ENCODE measurements at regions not wholly inside any gene's neighbourhood (a gene's known extent, or its start where the extent isn't known, plus 50 kb on each side); places are given as distances from the start of the nearest gene placed in this dataset.

DNA sequence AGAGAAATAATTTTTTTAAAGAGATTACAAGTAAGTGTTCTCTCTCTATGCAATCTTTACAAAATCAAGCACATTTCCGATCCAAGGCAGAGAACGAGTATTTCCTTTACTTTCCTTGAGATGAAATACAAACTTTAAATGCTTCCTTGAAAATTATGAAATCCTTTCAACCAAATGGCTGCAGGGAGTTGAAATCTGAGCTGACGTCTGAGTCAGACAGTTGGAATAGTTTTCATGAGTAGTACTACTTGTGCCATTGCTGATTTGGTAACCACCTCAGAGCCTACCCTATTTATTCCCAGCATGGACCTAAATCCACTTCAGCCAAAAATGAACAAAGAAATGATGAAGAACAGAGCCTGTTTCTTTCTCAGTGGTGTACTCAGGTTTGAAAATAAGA lies 183.6 kb downstream of the GIPC2 start:
- intact Hi-C loops (cut with DNase I; ENCODE audit: low total_unique reads) = no loop called here
- no peaks in the 10 kb centered on the region for H3K27me3 ChIP-seq
- H3K27ac ChIP-seq = no peak overlapping the region
- TF ChIP-seq, protein P1, sequence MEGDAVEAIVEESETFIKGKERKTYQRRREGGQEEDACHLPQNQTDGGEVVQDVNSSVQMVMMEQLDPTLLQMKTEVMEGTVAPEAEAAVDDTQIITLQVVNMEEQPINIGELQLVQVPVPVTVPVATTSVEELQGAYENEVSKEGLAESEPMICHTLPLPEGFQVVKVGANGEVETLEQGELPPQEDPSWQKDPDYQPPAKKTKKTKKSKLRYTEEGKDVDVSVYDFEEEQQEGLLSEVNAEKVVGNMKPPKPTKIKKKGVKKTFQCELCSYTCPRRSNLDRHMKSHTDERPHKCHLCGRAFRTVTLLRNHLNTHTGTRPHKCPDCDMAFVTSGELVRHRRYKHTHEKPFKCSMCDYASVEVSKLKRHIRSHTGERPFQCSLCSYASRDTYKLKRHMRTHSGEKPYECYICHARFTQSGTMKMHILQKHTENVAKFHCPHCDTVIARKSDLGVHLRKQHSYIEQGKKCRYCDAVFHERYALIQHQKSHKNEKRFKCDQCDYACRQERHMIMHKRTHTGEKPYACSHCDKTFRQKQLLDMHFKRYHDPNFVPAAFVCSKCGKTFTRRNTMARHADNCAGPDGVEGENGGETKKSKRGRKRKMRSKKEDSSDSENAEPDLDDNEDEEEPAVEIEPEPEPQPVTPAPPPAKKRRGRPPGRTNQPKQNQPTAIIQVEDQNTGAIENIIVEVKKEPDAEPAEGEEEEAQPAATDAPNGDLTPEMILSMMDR (IDR thresholded peaks at IDR 0.05) = no peak
- DNase-seq = peak in 1 of 2 donors; percentile 32
- no peak overlapping the region for H3K4me3 ChIP-seq
- no peaks in the 10 kb centered on the region for H3K36me3 ChIP-seq
- no peaks in the 10 kb centered on the region for H3K9me3 ChIP-seq
- H3K4me1 ChIP-seq = no peaks in the 10 kb centered on the region

DNA sequence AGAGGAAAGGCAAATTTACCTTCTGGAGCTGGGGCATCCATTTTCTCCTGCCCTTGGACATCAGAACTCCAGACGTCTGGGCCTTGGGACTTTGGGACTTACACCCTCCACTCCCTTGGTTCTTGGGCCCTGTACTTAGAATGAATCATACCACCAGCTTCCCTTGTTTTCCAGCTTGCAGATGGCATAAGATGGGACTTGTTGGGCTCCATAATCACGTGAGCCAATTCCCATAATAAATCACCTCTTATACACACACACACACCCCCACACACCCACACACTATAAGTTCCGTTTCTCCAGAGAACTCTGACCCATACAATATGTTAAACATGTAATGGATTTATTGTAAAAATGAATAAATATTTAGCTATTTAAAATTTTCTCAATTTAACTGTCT lies 185.7 kb downstream of the GIPC2 start:
- TF ChIP-seq, protein P1 (IDR thresholded peaks at IDR 0.05) = no peak
- no peak overlapping the region for H3K27ac ChIP-seq
- H3K4me3 ChIP-seq = no peak overlapping the region
- H3K27me3 ChIP-seq = no peaks in the 10 kb centered on the region
- no peaks in the 10 kb centered on the region for H3K9me3 ChIP-seq
- DNase-seq = no peak
- no peaks in the 10 kb centered on the region for H3K36me3 ChIP-seq
- intact Hi-C loops (cut with DNase I; ENCODE audit: low total_unique reads) = no loop called here
- H3K4me1 ChIP-seq = no peaks in the 10 kb centered on the region

DNA sequence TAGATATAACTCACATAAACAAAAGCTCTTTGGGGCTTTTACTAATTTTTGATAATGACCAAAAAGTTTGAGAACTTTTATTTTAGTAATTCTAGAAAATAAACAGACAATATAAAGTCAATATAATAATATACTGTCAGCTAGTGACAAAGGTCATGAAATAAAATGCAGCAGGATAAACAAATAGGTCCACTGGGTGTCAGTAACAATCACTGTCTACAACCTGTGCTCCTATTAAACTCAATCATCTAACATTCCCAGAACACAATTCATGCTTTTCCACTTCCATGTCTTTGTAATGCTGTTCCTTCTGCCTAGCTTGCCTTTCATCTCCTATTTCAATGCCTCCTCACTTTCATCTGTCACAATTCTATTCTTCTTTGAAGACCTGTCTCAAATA lies 186.1 kb downstream of the GIPC2 start:
- no peaks in the 10 kb centered on the region for H3K27me3 ChIP-seq
- TF ChIP-seq, protein P1 (IDR thresholded peaks at IDR 0.05) = no peak
- H3K4me3 ChIP-seq = no peak overlapping the region
- no peak overlapping the region for H3K27ac ChIP-seq
- no peaks in the 10 kb centered on the region for H3K36me3 ChIP-seq
- intact Hi-C loops (cut with DNase I; ENCODE audit: low total_unique reads) = no loop called here
- no peak for DNase-seq
- no peaks in the 10 kb centered on the region for H3K9me3 ChIP-seq
- H3K4me1 ChIP-seq = no peaks in the 10 kb centered on the region

DNA sequence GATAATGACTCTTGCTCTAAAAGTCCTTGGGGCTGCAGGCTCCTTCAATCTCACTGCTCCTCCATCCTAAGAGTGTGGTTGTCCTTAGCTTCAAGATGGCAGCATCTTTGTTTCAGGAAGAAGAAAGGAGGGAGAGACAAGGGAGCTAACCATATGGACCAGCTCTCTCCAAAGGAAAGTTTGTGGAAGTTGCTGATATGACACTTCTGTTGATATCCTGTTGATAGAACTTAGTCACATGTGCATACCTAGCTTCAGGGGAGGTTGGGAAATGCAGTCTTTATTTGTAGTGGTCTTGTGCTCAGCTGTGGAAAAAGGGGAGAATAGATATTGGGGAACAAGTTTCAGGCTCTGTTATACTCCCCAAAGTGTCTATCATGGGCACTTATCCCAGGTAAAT lies 186.9 kb downstream of the GIPC2 start:
- Histone ChIP-seq H3K9me3 (no peaks in the 10 kb centered on the region), H3K27ac (no peak overlapping the region), H3K36me3 (no peaks in the 10 kb centered on the region), H3K4me3 (no peak overlapping the region), H3K4me1 (no peaks in the 10 kb centered on the region), H3K27me3 (no peaks in the 10 kb centered on the region)
- intact Hi-C loops (cut with DNase I; ENCODE audit: low total_unique reads) = no loop called here
- TF ChIP-seq, protein P1 (IDR thresholded peaks at IDR 0.05) = no peak
- no peak for DNase-seq

DNA sequence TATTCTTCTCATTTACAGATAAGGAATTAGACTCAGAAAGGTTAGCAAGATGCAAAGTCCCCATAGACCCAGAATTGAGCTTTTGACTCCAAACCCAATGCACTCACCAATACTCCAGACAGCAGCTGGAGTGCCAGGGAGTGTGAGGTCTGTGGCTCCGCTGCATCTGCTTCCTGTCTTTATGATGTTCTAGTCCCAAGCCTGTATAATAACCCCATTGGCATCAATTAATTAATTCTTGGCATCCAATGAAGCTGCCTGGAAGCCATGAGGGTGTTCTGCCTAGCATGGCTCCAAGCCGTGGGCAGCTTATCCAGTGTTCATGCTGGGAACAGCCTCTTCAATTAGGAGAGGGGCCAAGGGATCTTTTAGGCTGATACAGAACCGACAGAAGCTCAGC lies 188.7 kb downstream of the GIPC2 start:
- no peaks in the 10 kb centered on the region for H3K27me3 ChIP-seq
- no peaks in the 10 kb centered on the region for H3K4me1 ChIP-seq
- H3K27ac ChIP-seq = no peak overlapping the region
- DNase-seq = no peak
- intact Hi-C loops (cut with DNase I; ENCODE audit: low total_unique reads) = no loop called here
- TF ChIP-seq, protein P1 (IDR thresholded peaks at IDR 0.05) = no peak
- no peak overlapping the region for H3K4me3 ChIP-seq
- no peaks in the 10 kb centered on the region for H3K36me3 ChIP-seq
- H3K9me3 ChIP-seq = peaks cover 0 to 4% (median 0%) of the 10 kb centered on the region in 3 donors

DNA sequence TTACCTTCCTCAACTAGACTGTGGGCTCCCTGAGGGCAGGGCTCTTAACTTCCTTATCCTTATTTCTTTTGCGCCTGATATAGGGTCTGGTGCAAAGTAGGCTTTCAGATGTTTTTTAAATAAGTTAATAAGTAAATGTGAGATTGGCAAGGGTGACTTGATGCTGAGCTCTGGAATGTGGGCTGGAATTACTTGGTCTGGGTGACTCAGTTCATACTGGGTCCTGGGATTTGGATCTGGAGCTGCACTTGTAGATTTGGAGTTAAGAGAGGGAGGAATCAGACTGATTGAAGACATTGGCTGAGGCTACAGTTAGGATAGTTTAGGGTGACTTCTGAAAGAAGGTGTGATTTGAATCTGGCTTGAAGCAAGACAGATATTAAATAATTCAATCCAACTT lies 190.9 kb downstream of the GIPC2 start:
- no peak for DNase-seq
- H3K27ac ChIP-seq = no peak overlapping the region
- intact Hi-C loops (cut with DNase I; ENCODE audit: low total_unique reads) = no loop called here
- TF ChIP-seq, protein P1 (IDR thresholded peaks at IDR 0.05) = no peak
- peaks cover 0 to 4% (median 0%) of the 10 kb centered on the region in 3 donors for H3K9me3 ChIP-seq
- no peaks in the 10 kb centered on the region for H3K27me3 ChIP-seq
- no peak overlapping the region for H3K4me3 ChIP-seq
- no peaks in the 10 kb centered on the region for H3K4me1 ChIP-seq
- H3K36me3 ChIP-seq = no peaks in the 10 kb centered on the region
